Fibroblast of mammary gland (primary cell): ENCODE measurements at regions not wholly inside any gene's neighbourhood (a gene's known extent, or its start where the extent isn't known, plus 50 kb on each side); places are given as distances from the start of the nearest gene placed in this dataset.

Source experiments
- DNase-seq: peaks from one replicate; pipeline ENCODE4 v3.0.0-alpha.2; 2010; ENCODE audit warnings: low read depth
- H3K4me3 ChIP-seq: 2 replicates; pipeline ENCODE4 v1.5.1; 2011; ENCODE audit warnings: low read depth, mild to moderate bottlenecking, low read length, moderate library complexity; ENCODE audit not compliant: control insufficient read depth
- CTCF ChIP-seq: conservative IDR thresholded peaks from 2 replicates; pipeline ENCODE4 v1.5.1; 2011; ENCODE audit warnings: low read depth, low read length, inconsistent platforms; ENCODE audit not compliant: control insufficient read depth, insufficient read depth

- H3K4me3 ChIP-seq = no peak overlapping the region
- no peak for TF ChIP-seq CTCF
- no peak for DNase-seq
Measured at GRCh38 chr4:24666816-24667477, 82.6 kb upstream of the DHX15 start.

GRCh38 chr4:24668956-24669355 is 84.6 kb upstream of the DHX15 start:
- TF ChIP-seq CTCF = no peak
- no peak for DNase-seq
- no peak overlapping the region for H3K4me3 ChIP-seq

- no peak overlapping the region for H3K4me3 ChIP-seq
- DNase-seq = no peak
- no peak for TF ChIP-seq CTCF
Measured at GRCh38 chr4:24669751-24670150, 85.4 kb upstream of the DHX15 start.

GRCh38 chr4:24671849-24672248 is 87.5 kb upstream of the DHX15 start:
- no peak overlapping the region for H3K4me3 ChIP-seq
- no peak for DNase-seq
- no peak for TF ChIP-seq CTCF

GRCh38 chr4:24672880-24673279 is 88.5 kb upstream of the DHX15 start:
- no peak for TF ChIP-seq CTCF
- DNase-seq = no peak
- no peak overlapping the region for H3K4me3 ChIP-seq

- no peak for TF ChIP-seq CTCF
- H3K4me3 ChIP-seq = no peak overlapping the region
- DNase-seq = no peak
Measured at GRCh38 chr4:24674279-24674678, 89.9 kb upstream of the DHX15 start.

- DNase-seq = no peak
- TF ChIP-seq CTCF = no peak
- H3K4me3 ChIP-seq = no peak overlapping the region
Measured at GRCh38 chr4:24675721-24676389, 91.5 kb upstream of the DHX15 start.
